ENCODE measurements at regions not wholly inside any gene's neighbourhood (a gene's known extent, or its start where the extent isn't known, plus 50 kb on each side); places are given as distances from the start of the nearest gene placed in this dataset.
A peak's percentile ranks its signal among the peaks of the same experiment; 100 is the strongest.
"Not testable (repeated sequence)": the region's sequence is repeated elsewhere in the genome, so short reads cannot be mapped to it uniquely, and the experiment has no call there.

DNA sequence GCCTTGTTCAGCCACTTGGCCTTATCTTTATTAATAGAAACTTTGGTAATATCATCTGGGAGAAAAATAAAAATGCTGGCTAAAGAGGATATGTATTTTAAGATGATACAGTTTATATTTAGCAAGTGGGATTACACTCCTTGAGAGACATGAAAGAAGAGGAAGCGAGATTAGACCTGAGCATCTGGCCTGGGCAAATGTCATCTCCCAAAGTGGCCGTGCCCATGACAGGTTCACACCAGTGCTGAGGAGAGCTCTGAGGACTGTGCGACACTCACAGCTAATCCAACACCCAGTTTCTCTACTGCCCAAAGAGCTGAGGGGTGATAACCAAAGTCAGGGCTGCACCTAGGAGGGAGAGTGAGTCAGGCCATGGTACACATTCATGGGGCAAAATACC lies 121.7 kb upstream of the DUSP10 start:
- CTCF ChIA-PET (ENCODE audit: partially characterized antibody), result no interaction called here
- Mint-ChIP-seq H3K27ac (no peak overlapping the region), H3K27me3 (peaks cover 0 to 1% of the 10 kb centered on the region in 2 donors), H3K4me1 (no peaks in the 10 kb centered on the region), H3K9me3 (no peaks in the 10 kb centered on the region), H3K36me3 (no peaks in the 10 kb centered on the region), H3K4me3 (no peak overlapping the region)
- no peaks in the 10 kb centered on the region for H3K4me1 ChIP-seq (ENCODE audit: insufficient read depth, low read length)
- no peaks in the 10 kb centered on the region for H3K36me3 ChIP-seq (ENCODE audit: insufficient read depth, low read length)
- intact Hi-C loops (cut with micrococcal nuclease), result no loop called here
- no peak for DNase-seq
- no peaks in the 10 kb centered on the region for H3K9me3 ChIP-seq (ENCODE audit: control insufficient read depth in 1 of 2, low read length in 2 of 2)
- no peak overlapping the region for H3K4me3 ChIP-seq (ENCODE audit: low read length in 2 of 2)
- POLR2A ChIA-PET (ENCODE audit: partially characterized antibody), result no interaction called here
- no peak overlapping the region for H3K27ac ChIP-seq (ENCODE audit: low read depth, low read length)
- H3K27me3 ChIP-seq (ENCODE audit: insufficient read depth, low read length), result no peaks in the 10 kb centered on the region

DNA sequence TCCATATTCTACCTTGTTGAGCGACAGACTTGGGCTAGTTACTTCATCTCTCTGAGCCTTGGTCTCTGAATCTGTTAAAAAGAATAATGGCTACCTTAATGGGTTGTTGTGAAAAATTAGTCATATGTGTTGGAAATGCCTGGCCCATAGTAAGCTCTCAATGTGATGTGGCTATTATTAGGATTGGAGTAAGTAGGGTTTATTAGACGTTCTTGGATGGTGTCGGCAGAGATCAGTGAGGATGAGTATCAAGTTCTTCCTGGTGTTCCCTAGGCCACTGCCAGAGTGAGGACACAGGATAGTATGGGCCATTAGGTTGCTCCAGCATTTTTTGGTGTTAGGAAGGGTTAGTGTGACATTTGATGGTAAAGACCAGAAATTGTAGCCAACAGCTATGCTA lies 121.1 kb upstream of the DUSP10 start:
- intact Hi-C loops (cut with micrococcal nuclease), result no loop called here
- Histone ChIP-seq H3K36me3 (ENCODE audit: insufficient read depth, low read length) (no peaks in the 10 kb centered on the region), H3K9me3 (ENCODE audit: control insufficient read depth in 1 of 2, low read length in 2 of 2) (no peaks in the 10 kb centered on the region), H3K4me3 (ENCODE audit: low read length in 2 of 2) (no peak overlapping the region), H3K4me1 (ENCODE audit: insufficient read depth, low read length) (no peaks in the 10 kb centered on the region), H3K27ac (ENCODE audit: low read depth, low read length) (no peak overlapping the region), H3K27me3 (ENCODE audit: insufficient read depth, low read length) (no peaks in the 10 kb centered on the region)
- POLR2A ChIA-PET (ENCODE audit: partially characterized antibody), result no interaction called here
- CTCF ChIA-PET (ENCODE audit: partially characterized antibody), result no interaction called here
- H3K4me3 Mint-ChIP-seq, result no peak overlapping the region
- no peaks in the 10 kb centered on the region for H3K9me3 Mint-ChIP-seq
- H3K4me1 Mint-ChIP-seq, result no peaks in the 10 kb centered on the region
- no peak overlapping the region for H3K27ac Mint-ChIP-seq
- H3K36me3 Mint-ChIP-seq, result no peaks in the 10 kb centered on the region
- H3K27me3 Mint-ChIP-seq, result peaks cover 0 to 1% of the 10 kb centered on the region in 2 donors
- no peak for DNase-seq

DNA sequence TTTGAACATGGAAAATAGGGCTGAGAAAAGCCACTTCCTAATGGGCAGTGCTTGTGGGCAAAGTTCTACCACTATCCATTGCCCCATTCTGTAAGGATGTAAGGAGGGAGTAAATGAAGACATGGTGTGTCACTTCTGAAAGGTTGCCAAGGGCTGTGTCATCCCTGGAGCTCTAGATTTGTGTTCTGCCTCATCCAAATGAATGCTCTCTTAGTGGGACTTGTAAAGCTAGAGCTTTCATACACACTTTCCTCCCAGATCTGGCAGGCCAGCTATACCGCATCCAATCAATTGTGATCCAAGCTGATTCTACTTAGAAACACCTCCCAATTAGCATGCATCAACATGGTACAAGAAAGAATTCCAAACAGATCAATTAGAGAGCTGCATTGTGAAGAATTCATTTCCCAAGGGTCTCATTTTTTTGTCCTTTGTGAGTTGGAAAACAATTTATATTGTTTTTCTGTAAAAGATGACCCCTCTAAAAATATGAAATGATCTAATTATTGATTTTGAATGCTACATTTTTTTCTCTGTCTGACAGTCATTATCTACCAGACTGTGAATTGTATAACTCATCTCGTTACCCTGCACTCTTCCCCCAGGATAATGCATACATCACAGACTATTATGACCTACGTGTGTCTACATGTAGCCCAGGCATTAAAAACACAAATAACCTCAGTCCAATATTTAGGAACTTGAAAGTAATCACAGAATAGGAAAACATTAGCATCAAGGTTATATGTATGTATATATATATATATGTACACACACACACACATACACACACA lies 117.1 kb upstream of the DUSP10 start:
- Histone ChIP-seq H3K4me3 (ENCODE audit: low read length in 2 of 2) (no peak overlapping the region), H3K27ac (ENCODE audit: low read depth, low read length) (no peak overlapping the region), H3K4me1 (ENCODE audit: insufficient read depth, low read length) (no peaks in the 10 kb centered on the region), H3K36me3 (ENCODE audit: insufficient read depth, low read length) (no peaks in the 10 kb centered on the region), H3K9me3 (ENCODE audit: control insufficient read depth in 1 of 2, low read length in 2 of 2) (no peaks in the 10 kb centered on the region), H3K27me3 (ENCODE audit: insufficient read depth, low read length) (no peaks in the 10 kb centered on the region)
- CTCF ChIA-PET (ENCODE audit: partially characterized antibody), result interaction anchor here (1.6 kb wide), 1 partner anchor 381 kb away, joined by 6 read pairs; no protein-coding TSS in a partner anchor
- Mint-ChIP-seq H3K27me3 (no peaks in the 10 kb centered on the region), H3K4me3 (no peak overlapping the region), H3K27ac (no peak overlapping the region), H3K9me3 (no peaks in the 10 kb centered on the region), H3K36me3 (no peaks in the 10 kb centered on the region), H3K4me1 (no peaks in the 10 kb centered on the region)
- POLR2A ChIA-PET (ENCODE audit: partially characterized antibody), result no interaction called here
- intact Hi-C loops (cut with micrococcal nuclease), result loop anchor here (5.0 kb wide), 2 partner anchors 117 to 307 kb away; partner anchors contain the start of gene DUSP10
- DNase-seq, result no peak

DNA sequence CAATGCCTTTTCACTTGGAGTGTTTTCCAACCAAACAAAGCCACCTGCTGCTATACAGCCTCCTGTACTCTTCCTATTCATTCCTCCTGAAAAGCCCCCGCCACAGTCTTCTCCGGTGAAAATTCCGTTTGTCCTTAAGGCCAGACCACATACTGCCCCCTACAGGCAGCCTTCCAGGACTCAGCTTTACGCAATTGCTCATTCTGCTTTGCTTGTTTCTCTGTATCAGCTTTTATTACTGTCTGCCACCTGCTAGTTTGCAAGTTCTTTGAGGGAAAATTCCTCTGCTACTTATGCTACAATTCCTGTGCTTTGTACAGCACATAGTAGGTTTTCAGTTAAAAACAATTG lies 115.2 kb upstream of the DUSP10 start:
- CTCF ChIA-PET (ENCODE audit: partially characterized antibody), result interaction anchor here (1.0 to 1.8 kb wide), 4 partner anchors 11 to 380 kb away, joined by 3 to 6 read pairs (median 4); no protein-coding TSS in a partner anchor
- not testable (repeated sequence) for H3K27ac Mint-ChIP-seq

DNA sequence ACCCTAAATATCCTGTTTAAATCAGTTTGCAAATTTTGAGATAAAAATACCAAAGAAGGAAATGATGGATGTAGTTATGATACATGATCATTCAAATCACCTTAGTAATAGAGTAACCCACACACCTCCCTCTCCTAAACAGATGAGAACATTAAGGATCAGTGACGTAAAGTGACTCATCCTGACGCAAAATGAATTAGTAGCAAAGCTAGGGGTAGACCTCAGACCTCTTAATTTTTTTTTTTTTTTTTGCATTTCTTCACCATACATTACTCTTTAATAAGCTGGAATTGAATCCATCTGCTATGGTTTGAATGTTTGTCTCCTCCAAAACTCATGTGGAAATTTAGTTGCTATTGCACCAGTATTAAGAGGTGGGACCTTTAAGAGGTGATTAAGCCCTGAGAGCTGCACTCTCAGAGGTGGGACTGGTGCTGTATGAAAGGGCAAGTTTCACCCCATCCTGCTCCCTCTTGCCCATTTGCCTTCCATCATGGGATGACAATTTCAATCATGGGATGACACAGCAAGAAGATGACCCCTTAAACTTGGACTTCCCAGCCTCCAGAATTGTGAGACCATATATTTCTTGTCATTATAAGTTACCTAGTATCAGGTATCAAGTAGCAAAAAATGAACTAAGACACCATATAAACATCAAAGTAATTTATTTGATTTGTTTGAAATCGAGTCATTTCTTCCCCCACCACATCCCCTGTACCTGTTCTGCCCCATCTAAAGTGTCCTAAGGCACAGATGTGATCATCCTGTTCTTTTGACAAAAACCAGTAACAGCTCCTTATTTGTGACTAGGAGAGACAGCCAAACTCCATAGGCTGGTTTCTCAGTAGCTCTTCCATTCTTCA lies 114.6 kb upstream of the DUSP10 start:
- no peaks in the 10 kb centered on the region for H3K9me3 Mint-ChIP-seq

More for the DNA sequence above, 115.2 kb upstream of the DUSP10 start:
- H3K9me3 Mint-ChIP-seq; H3K9me3 ChIP-seq (ENCODE audit: control insufficient read depth in 1 of 2, low read length in 2 of 2); H3K4me3 Mint-ChIP-seq; H3K36me3 ChIP-seq (ENCODE audit: insufficient read depth, low read length); DNase-seq; H3K4me1 Mint-ChIP-seq; H3K4me3 ChIP-seq (ENCODE audit: low read length in 2 of 2); H3K27ac ChIP-seq (ENCODE audit: low read depth, low read length); H3K36me3 Mint-ChIP-seq; H3K27me3 Mint-ChIP-seq; H3K4me1 ChIP-seq (ENCODE audit: insufficient read depth, low read length); POLR2A ChIA-PET (ENCODE audit: partially characterized antibody); H3K27me3 ChIP-seq (ENCODE audit: insufficient read depth, low read length): not testable (repeated sequence)
- intact Hi-C loops (cut with micrococcal nuclease), result loop anchor here (5.0 kb wide), 2 partner anchors 115 to 305 kb away; partner anchors contain the start of gene DUSP10

DNA sequence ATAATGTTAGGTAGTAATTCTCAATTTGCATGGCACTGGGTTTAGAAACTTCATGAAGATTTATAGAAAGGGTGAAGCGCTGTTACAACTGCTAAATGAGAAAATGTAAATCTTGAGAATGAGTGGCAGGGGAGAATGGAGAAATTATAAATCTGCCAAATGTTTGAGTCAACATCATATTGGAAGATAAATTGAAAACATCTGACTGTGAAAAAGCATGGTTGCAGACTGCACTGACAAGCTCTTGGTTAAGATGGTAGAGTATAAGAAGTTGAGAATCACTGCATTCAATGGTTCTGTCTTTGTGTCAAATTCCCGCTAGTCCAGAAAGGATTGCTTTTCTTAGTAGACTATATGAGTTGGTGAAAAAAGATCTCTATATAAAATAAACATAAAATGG lies 113.3 kb upstream of the DUSP10 start:
- Mint-ChIP-seq H3K4me3 (no peak overlapping the region), H3K27ac (no peak overlapping the region), H3K27me3 (no peaks in the 10 kb centered on the region), H3K36me3 (no peaks in the 10 kb centered on the region), H3K9me3 (no peaks in the 10 kb centered on the region), H3K4me1 (no peaks in the 10 kb centered on the region)
- intact Hi-C loops (cut with micrococcal nuclease), result loop anchor here (5.0 kb wide), 2 partner anchors 113 to 303 kb away; partner anchors contain the start of gene DUSP10
- Histone ChIP-seq H3K36me3 (ENCODE audit: insufficient read depth, low read length) (no peaks in the 10 kb centered on the region), H3K27ac (ENCODE audit: low read depth, low read length) (no peak overlapping the region), H3K4me1 (ENCODE audit: insufficient read depth, low read length) (no peaks in the 10 kb centered on the region), H3K4me3 (ENCODE audit: low read length in 2 of 2) (no peak overlapping the region), H3K9me3 (ENCODE audit: control insufficient read depth in 1 of 2, low read length in 2 of 2) (no peaks in the 10 kb centered on the region), H3K27me3 (ENCODE audit: insufficient read depth, low read length) (no peaks in the 10 kb centered on the region)
- ChIA-PET CTCF (ENCODE audit: partially characterized antibody) (interaction anchor here (0.6 kb wide), 1 partner anchor 146 kb away, joined by 4 read pairs; no protein-coding TSS in a partner anchor), POLR2A (ENCODE audit: partially characterized antibody) (no interaction called here)
- DNase-seq, result no peak

More for the DNA sequence above, 114.6 kb upstream of the DUSP10 start:
- no peak overlapping the region for H3K4me3 ChIP-seq (ENCODE audit: low read length in 2 of 2)
- intact Hi-C loops (cut with micrococcal nuclease), result loop anchor here (5.0 kb wide), 2 partner anchors 114 to 304 kb away; partner anchors contain the start of gene DUSP10
- no peak overlapping the region for H3K4me3 Mint-ChIP-seq
- DNase-seq, result no peak
- H3K9me3 ChIP-seq (ENCODE audit: control insufficient read depth in 1 of 2, low read length in 2 of 2), result no peaks in the 10 kb centered on the region
- H3K36me3 ChIP-seq (ENCODE audit: insufficient read depth, low read length), result no peaks in the 10 kb centered on the region
- H3K27me3 ChIP-seq (ENCODE audit: insufficient read depth, low read length), result no peaks in the 10 kb centered on the region
- ChIA-PET POLR2A (ENCODE audit: partially characterized antibody) (no interaction called here), CTCF (ENCODE audit: partially characterized antibody) (interaction anchor here (1.0 to 1.8 kb wide), 4 partner anchors 10 to 380 kb away, joined by 3 to 6 read pairs (median 4); no protein-coding TSS in a partner anchor)
- H3K4me1 ChIP-seq (ENCODE audit: insufficient read depth, low read length), result no peaks in the 10 kb centered on the region
- no peak overlapping the region for H3K27ac Mint-ChIP-seq
- no peaks in the 10 kb centered on the region for H3K4me1 Mint-ChIP-seq
- no peak overlapping the region for H3K27ac ChIP-seq (ENCODE audit: low read depth, low read length)
- no peaks in the 10 kb centered on the region for H3K27me3 Mint-ChIP-seq
- no peaks in the 10 kb centered on the region for H3K36me3 Mint-ChIP-seq

DNA sequence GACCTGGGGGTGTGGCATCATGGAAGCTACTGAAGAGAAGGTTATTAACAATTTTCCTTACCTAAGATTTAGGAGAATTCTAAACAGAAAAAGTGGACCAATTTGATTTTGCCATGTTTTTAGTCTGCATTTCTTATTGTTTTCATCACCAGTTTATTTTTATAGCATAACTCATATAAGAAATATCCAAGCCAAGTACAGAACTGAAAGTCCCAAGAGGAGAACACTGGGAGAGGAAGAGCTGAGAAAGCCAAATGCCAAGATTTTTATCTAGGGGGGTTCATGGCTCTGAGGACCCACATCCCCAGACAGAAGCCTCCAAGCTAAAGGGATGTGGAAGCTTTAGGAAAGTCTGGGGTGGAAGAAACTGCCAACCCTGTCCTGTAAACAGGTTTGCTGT lies 109.4 kb upstream of the DUSP10 start:
- Histone ChIP-seq H3K9me3 (ENCODE audit: control insufficient read depth in 1 of 2, low read length in 2 of 2) (no peaks in the 10 kb centered on the region), H3K36me3 (ENCODE audit: insufficient read depth, low read length) (no peaks in the 10 kb centered on the region), H3K4me3 (ENCODE audit: low read length in 2 of 2) (no peak overlapping the region), H3K27ac (ENCODE audit: low read depth, low read length) (no peak overlapping the region), H3K4me1 (ENCODE audit: insufficient read depth, low read length) (no peaks in the 10 kb centered on the region), H3K27me3 (ENCODE audit: insufficient read depth, low read length) (no peaks in the 10 kb centered on the region)
- CTCF ChIA-PET (ENCODE audit: partially characterized antibody), result interaction anchor here (1.2 kb wide), 1 partner anchor 142 kb away, joined by 3 read pairs; no protein-coding TSS in a partner anchor
- Mint-ChIP-seq H3K4me1 (no peaks in the 10 kb centered on the region), H3K36me3 (no peaks in the 10 kb centered on the region), H3K27ac (peak overlapping the region in 1 of 7 donors; percentile 1), H3K27me3 (no peaks in the 10 kb centered on the region), H3K9me3 (no peaks in the 10 kb centered on the region), H3K4me3 (peak overlapping the region in 1 of 8 donors; percentile 66)
- POLR2A ChIA-PET (ENCODE audit: partially characterized antibody), result no interaction called here
- no peak for DNase-seq
- intact Hi-C loops (cut with micrococcal nuclease), result no loop called here
